K562 (cell line): ENCODE measurements at regions not wholly inside any gene's neighbourhood (a gene's known extent, or its start where the extent isn't known, plus 50 kb on each side); places are given as distances from the start of the nearest gene placed in this dataset.

Experiments
- ATAC-seq: fragments of 200-7000 bp; cut with Tn5 transposase; 3 replicates; pipeline ENCODE4 v1.9.1; 2020; ENCODE audit warnings: moderate library complexity
- BruUV-seq: library from RNA; stranded (reverse); fragments of 400-500 nt; replicated peaks from 2 replicates; lab custom pipeline; 2021; lab: Mats Ljungman, UMichigan
- CTCF ChIA-PET: fragments of 300-600 bp; formaldehyde crosslinking; extraction: SDS; loops from one replicate; lab custom pipeline; 2021; ENCODE audit warnings: low intra/inter-chr PET ratio; lab: Yijun Ruan, JAX
- POLR2A ChIA-PET: fragments of 300-600, 350-650 bp; sonication (Branson Sonifier 250); formaldehyde crosslinking; extraction: SDS; loops from one replicate; lab custom pipeline; 2021; ENCODE audit warnings: antibody characterized with exemption, inconsistent platforms; lab: Yijun Ruan, JAX
- DNase-seq, 4 experiments: peaks; one replicate each; pipeline versions ENCODE4 v3.0.0 to v3.0.0-alpha.2; 2011 to 2018; ENCODE audit warnings: low spot score in 3 of 4, mixed read lengths in 3 of 4; ENCODE audit errors: extremely low read depth in 1 of 4
- FAIRE-seq: peaks from 2 replicates; lab custom pipeline; 2011; peaks lifted over from hg19 to GRCh38; lab: Jason Lieb, UNC
- H2AFZ ChIP-seq: 2 replicates; pipeline ENCODE4 v1.6.0; 2011; ENCODE audit warnings: low read depth, low read length, control low read depth, inconsistent platforms
- H3K27ac ChIP-seq: fragments of 200-600 bp; 3 replicates; pipeline ENCODE4 v1.8.0; 2011; ENCODE audit warnings: low read depth, mild to moderate bottlenecking, control low read depth, inconsistent platforms, low read length, moderate library complexity, mixed read lengths; ENCODE audit errors: extremely low read depth
- H3K27me3 ChIP-seq, 2 experiments: fragments of 300-600 bp in 1 of 2; 2 replicates in 1 of 2; 3 replicates in 1 of 2; pipeline versions ENCODE4 v1.6.0 to v1.8.0; 2011; ENCODE audit warnings: inconsistent platforms in 2 of 2, low read length in 2 of 2, mild to moderate bottlenecking in 1 of 2, mixed read lengths in 1 of 2, moderate library complexity in 1 of 2; ENCODE audit not compliant: control insufficient read depth in 2 of 2, insufficient read depth in 2 of 2
- H3K36me3 ChIP-seq: fragments of 300-600 bp; 3 replicates; pipeline ENCODE4 v1.8.0; 2011; ENCODE audit warnings: mild to moderate bottlenecking, low read length, inconsistent platforms; ENCODE audit not compliant: control insufficient read depth, insufficient read depth
- H3K4me1 ChIP-seq, 2 experiments: fragments of 200-600 bp in 1 of 2; replicated peaks in 1 of 2; 2 replicates in 1 of 2; 3 replicates in 1 of 2; pipeline versions ENCODE4 v1.5.1 to v1.8.0; 2011; ENCODE audit warnings: inconsistent platforms in 2 of 2, low read length in 2 of 2, mild to moderate bottlenecking in 1 of 2, mixed read lengths in 1 of 2, moderate library complexity in 1 of 2; ENCODE audit not compliant: control insufficient read depth in 2 of 2, insufficient read depth in 2 of 2
- H3K4me2 ChIP-seq: 2 replicates; pipeline ENCODE4 v1.6.1; 2011; ENCODE audit warnings: low read length, control low read depth, inconsistent platforms, mixed read lengths; ENCODE audit not compliant: insufficient read depth
- H3K4me3 ChIP-seq: fragments of 200-600 bp; sonication (generic), shearing (Covaris generic); 2 replicates; pipeline ENCODE4 v1.5.1; 2016; ENCODE audit warnings: control low read depth, inconsistent platforms
- H3K79me2 ChIP-seq: fragments of 200-600 bp; 3 replicates; pipeline ENCODE4 v1.8.0; 2011; ENCODE audit warnings: low read length, inconsistent platforms; ENCODE audit not compliant: control insufficient read depth, insufficient read depth
- H3K9ac ChIP-seq, 2 experiments: 2 replicates each; pipeline versions ENCODE4 v1.6.0 to v1.6.1; 2011; ENCODE audit warnings: low read depth in 2 of 2, low read length in 2 of 2, control low read depth in 1 of 2, inconsistent platforms in 1 of 2, mild to moderate bottlenecking in 1 of 2, mixed read lengths in 1 of 2; ENCODE audit not compliant: insufficient read depth in 1 of 2
- H3K9me1 ChIP-seq: one replicate; pipeline ENCODE4 v1.6.0; 2011; ENCODE audit warnings: inconsistent platforms, mild to moderate bottlenecking, low read length, moderate library complexity; ENCODE audit not compliant: control insufficient read depth, insufficient read depth
- H3K9me3 ChIP-seq: replicated peaks from 2 replicates; pipeline ENCODE4 v1.5.1; 2011; ENCODE audit warnings: low read depth, low read length, inconsistent platforms; ENCODE audit not compliant: control insufficient read depth, insufficient read depth
- H4K20me1 ChIP-seq: replicated peaks from 2 replicates; pipeline ENCODE4 v1.6.1; 2011; ENCODE audit warnings: low read length, inconsistent platforms, mixed read lengths; ENCODE audit not compliant: control insufficient read depth, insufficient read depth
- ARID1B ChIP-seq: fragments of 450-650 bp; IDR thresholded peaks from 2 replicates; pipeline ENCODE4 v1.6.1; 2016; ENCODE audit warnings: antibody characterized with exemption, mild to moderate bottlenecking, inconsistent platforms
- C11orf30 ChIP-seq: fragments of 450-650 bp; IDR thresholded peaks from 2 replicates; pipeline ENCODE4 v1.6.1; 2016; ENCODE audit warnings: low read depth, mild to moderate bottlenecking
- E2F6 ChIP-seq, 2 experiments: IDR thresholded peaks; 2 replicates each; pipeline ENCODE4 v1.6.1; 2011; ENCODE audit warnings: borderline replicate concordance in 1 of 2, control low read depth in 1 of 2, low read depth in 1 of 2, low read length in 1 of 2, mild to moderate bottlenecking in 1 of 2, mixed read lengths in 1 of 2, moderate library complexity in 1 of 2; ENCODE audit not compliant: insufficient read depth in 1 of 2, insufficient read length in 1 of 2, poor library complexity in 1 of 2, severe bottlenecking in 1 of 2; ENCODE audit errors: extremely low read depth in 1 of 2
- GTF2E2 ChIP-seq: fragments of 200-800 bp; sonication (Bioruptor generic); IDR thresholded peaks from 2 replicates; pipeline ENCODE4 v1.6.1; 2016; ENCODE audit warnings: missing genetic modification characterization, missing compliant biosample characterization
- HNRNPLL ChIP-seq: fragments of 200-400 bp; formaldehyde crosslinking; IDR thresholded peaks from 2 replicates; pipeline ENCODE4 v1.6.1; 2017; ENCODE audit warnings: low read length, low read depth, mild to moderate bottlenecking; ENCODE audit not compliant: poor library complexity, severe bottlenecking
- HOXB6 ChIP-seq: fragments of 250-450 bp; sonication (Bioruptor Pico); IDR thresholded peaks from 2 replicates; pipeline ENCODE4 v1.5.1; 2022; ENCODE audit warnings: mild to moderate bottlenecking, borderline replicate concordance
- MCM7 ChIP-seq, 2 experiments: fragments of 450-650 bp; IDR thresholded peaks; 2 replicates each; pipeline ENCODE4 v1.6.1; 2016 to 2018
- NCOR1 ChIP-seq: fragments of 450-650 bp; IDR thresholded peaks from 2 replicates; pipeline ENCODE4 v1.6.1; 2016; ENCODE audit warnings: mild to moderate bottlenecking, moderate library complexity
- NFYB ChIP-seq: IDR thresholded peaks from 2 replicates; pipeline ENCODE4 v1.6.1; 2011; ENCODE audit warnings: mild to moderate bottlenecking, moderate library complexity; ENCODE audit not compliant: insufficient read length; ENCODE audit errors: extremely low read depth
- SIX5 ChIP-seq, 2 experiments: IDR thresholded peaks; 2 replicates each; pipeline ENCODE4 v1.6.1; 2011; ENCODE audit warnings: low read length in 2 of 2, borderline replicate concordance in 1 of 2, low read depth in 1 of 2, mild to moderate bottlenecking in 1 of 2, moderate library complexity in 1 of 2; ENCODE audit not compliant: insufficient read depth in 1 of 2
- SPI1 ChIP-seq: IDR thresholded peaks from 2 replicates; pipeline ENCODE4 v1.6.1; 2011; ENCODE audit warnings: low read depth, low read length, control low read depth, borderline replicate concordance
- STAT6 ChIP-seq: sonication (generic); formaldehyde crosslinking; IDR thresholded peaks from 2 replicates; pipeline ENCODE4 v1.8.1; 2023; ENCODE audit warnings: mild to moderate bottlenecking, missing genetic modification reagents
- ZNF224 ChIP-seq: sonication (generic); formaldehyde crosslinking; IDR thresholded peaks from 2 replicates; pipeline ENCODE4 v1.8.0; 2022; ENCODE audit warnings: mild to moderate bottlenecking, missing genetic modification reagents
- ZNF23 ChIP-seq: fragments of 250-450 bp; sonication (Bioruptor Pico); IDR thresholded peaks from 2 replicates; pipeline ENCODE4 v1.4.0; 2020; ENCODE audit warnings: mild to moderate bottlenecking
- ZNF408 ChIP-seq: fragments of 250-450 bp; sonication (Bioruptor Pico); IDR thresholded peaks from 2 replicates; pipeline ENCODE4 v1.4.0; 2020; ENCODE audit warnings: low read depth, mild to moderate bottlenecking, moderate library complexity
- ZNF436 ChIP-seq: fragments of 250-450, 450-650 bp; sonication (Bioruptor Pico); formaldehyde crosslinking; IDR thresholded peaks from 2 replicates; pipeline ENCODE4 v1.7.0; 2020; ENCODE audit warnings: mild to moderate bottlenecking
- WGBS: fragments of 100-300 bp; shearing (Covaris generic); methylation state at CpG from one replicate; pipeline ENCODE4 v1.1.6; 2016; ENCODE audit warnings: low coverage, mixed read lengths; ENCODE audit not compliant: insufficient coverage; ENCODE audit errors: missing lambda C conversion rate; 5-methylcytosine and 5-hydroxymethylcytosine counted together
- in situ Hi-C: fragments of 300-500 bp; cut with MboI; formaldehyde crosslinking; loops from 4 replicates; pipeline ENCODE4 v1.15.0; 2018; ENCODE audit warnings: inconsistent platforms, mixed read lengths
- intact Hi-C: fragments of 100-400 bp; cut with micrococcal nuclease; formaldehyde crosslinking; loops from 2 replicates; pipeline ENCODE4 v1.14.2; 2022
- TF ChIP-seq, protein P1 (sequence below): fragments of 450-650 bp; IDR thresholded peaks from 2 replicates; pipeline ENCODE4 v1.6.1; 2016; ENCODE audit warnings: missing biosample characterization, missing genetic modification characterization

- no peak overlapping the region for H3K27ac ChIP-seq
- BruUV-seq = no TSS peak
- H3K4me1 ChIP-seq = no peaks in the 10 kb centered on the region
- ATAC-seq (no peak), DNase-seq (no peak), FAIRE-seq (no peak)
- H4K20me1 ChIP-seq = no peaks in the 10 kb centered on the region
- ChIA-PET POLR2A (no interaction called here), CTCF (no interaction called here)
- no peaks in the 10 kb centered on the region for H3K9me3 ChIP-seq
- WGBS = 42% methylated on average over 3 of the region's 3 CpGs
- H3K9me1 ChIP-seq = no peaks in the 10 kb centered on the region
- in situ Hi-C loops (no loop called here), intact Hi-C loops (no loop called here)
- H2AFZ ChIP-seq = no peak overlapping the region
- no peaks in the 10 kb centered on the region for H3K79me2 ChIP-seq
- H3K4me3 ChIP-seq = no peak overlapping the region
- H3K27me3 ChIP-seq = no peaks in the 10 kb centered on the region
- no peak overlapping the region for H3K4me2 ChIP-seq
- no peaks in the 10 kb centered on the region for H3K36me3 ChIP-seq
- no peak overlapping the region for H3K9ac ChIP-seq
- no peak for TF ChIP-seq SPI1
- no peak for TF ChIP-seq E2F6 (IDR thresholded peaks at IDR 0.05; ENCODE audit: borderline replicate concordance in 1 of 2, extremely low read depth in 1 of 2, insufficient read depth in 1 of 2, insufficient read length in 1 of 2, low read depth in 1 of 2, low read length in 1 of 2, poor library complexity in 1 of 2, severe bottlenecking in 1 of 2)
- TF ChIP-seq C11orf30 = no peak
- no peak for TF ChIP-seq SIX5 (IDR thresholded peaks at IDR 0.05; ENCODE audit: borderline replicate concordance in 1 of 2, insufficient read depth in 1 of 2, low read depth in 1 of 2, low read length in 2 of 2)
- TF ChIP-seq NFYB = no peak
- no peak for TF ChIP-seq ZNF23 (CRISPR knock-in tag)
- no peak for TF ChIP-seq HOXB6 (CRISPR knock-in tag)
- no peak for TF ChIP-seq NCOR1
- TF ChIP-seq, protein P1, sequence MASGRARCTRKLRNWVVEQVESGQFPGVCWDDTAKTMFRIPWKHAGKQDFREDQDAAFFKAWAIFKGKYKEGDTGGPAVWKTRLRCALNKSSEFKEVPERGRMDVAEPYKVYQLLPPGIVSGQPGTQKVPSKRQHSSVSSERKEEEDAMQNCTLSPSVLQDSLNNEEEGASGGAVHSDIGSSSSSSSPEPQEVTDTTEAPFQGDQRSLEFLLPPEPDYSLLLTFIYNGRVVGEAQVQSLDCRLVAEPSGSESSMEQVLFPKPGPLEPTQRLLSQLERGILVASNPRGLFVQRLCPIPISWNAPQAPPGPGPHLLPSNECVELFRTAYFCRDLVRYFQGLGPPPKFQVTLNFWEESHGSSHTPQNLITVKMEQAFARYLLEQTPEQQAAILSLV (tag) = no peak
- no peak for TF ChIP-seq STAT6
- no peak for TF ChIP-seq ZNF436 (CRISPR knock-in tag)
- TF ChIP-seq MCM7 (IDR thresholded peaks at IDR 0.05) = no peak
- TF ChIP-seq HNRNPLL = no peak
- TF ChIP-seq ZNF408 = no peak
- no peak for TF ChIP-seq ZNF224 (CRISPR knock-in tag)
- TF ChIP-seq GTF2E2 = no peak
- no peak for TF ChIP-seq ARID1B
Measured at GRCh38 chr7:84722086-84722485, 464.8 kb downstream of the SEMA3D start.
